CD4-positive, alpha-beta T cell (primary cell): ENCODE measurements at regions not wholly inside any gene's neighbourhood (a gene's known extent, or its start where the extent isn't known, plus 50 kb on each side); places are given as distances from the start of the nearest gene placed in this dataset.

Experiments used
- ATAC-seq: fragments of 200-7000 bp; cut with Tn5 transposase; one replicate; pipeline ENCODE4 v1.10.0; 2022; ENCODE audit warnings: mild to moderate bottlenecking; ENCODE audit not compliant: poor library complexity
- CTCF ChIA-PET: fragments of 350-600 bp; sonication (Branson Sonifier 250); formaldehyde crosslinking; loops from one replicate; lab custom pipeline; 2021; ENCODE audit warnings: antibody characterized with exemption, inconsistent platforms; lab: Charles Lee
- POLR2A ChIA-PET: fragments of 350-600 bp; sonication (Branson Sonifier 250); formaldehyde crosslinking; loops from one replicate; lab custom pipeline; 2021; ENCODE audit warnings: antibody characterized with exemption, inconsistent platforms; lab: Charles Lee
- DNase-seq, 14 experiments: peaks; one replicate each; pipeline ENCODE4 v3.0.0-alpha.2; 2013 to 2020; ENCODE audit warnings: mixed read lengths in 2 of 14
- H3K27ac ChIP-seq, 2 donors: one replicate each; pipeline versions ENCODE4 v1.5.1 to v1.7.0; 2013; ENCODE audit warnings: low read length in 2 of 2, low read depth in 1 of 2, mild to moderate bottlenecking in 1 of 2
- H3K27me3 ChIP-seq, 2 experiments: 1 replicate in 1 of 2; 2 replicates in 1 of 2; pipeline versions ENCODE4 v1.6.1 to v1.7.0; 2013; ENCODE audit warnings: low read length in 2 of 2, control low read depth in 1 of 2, mild to moderate bottlenecking in 1 of 2, moderate library complexity in 1 of 2; ENCODE audit not compliant: insufficient read depth in 2 of 2, control insufficient read depth in 1 of 2
- H3K36me3 ChIP-seq: one replicate; pipeline ENCODE4 v1.6.1; 2013; ENCODE audit warnings: low read length, control low read depth; ENCODE audit not compliant: insufficient read depth
- H3K4me1 ChIP-seq: one replicate; pipeline ENCODE4 v1.6.1; 2013; ENCODE audit warnings: low read length, control low read depth; ENCODE audit not compliant: insufficient read depth
- H3K4me3 ChIP-seq: one replicate; pipeline ENCODE4 v1.5.1; 2013; ENCODE audit warnings: mild to moderate bottlenecking, low read length, moderate library complexity
- H3K9me3 ChIP-seq, 2 experiments: 1 replicate in 1 of 2; 2 replicates in 1 of 2; pipeline versions ENCODE4 v1.6.1 to v1.7.0; 2013; ENCODE audit warnings: low read length in 2 of 2, mild to moderate bottlenecking in 2 of 2, control low read depth in 1 of 2, moderate library complexity in 1 of 2; ENCODE audit not compliant: control insufficient read depth in 1 of 2, insufficient read depth in 1 of 2
- H3K27ac Mint-ChIP-seq: one replicate; pipeline ENCODE4 v1.8.0; 2020; ENCODE audit warnings: mixed read lengths
- H3K27me3 Mint-ChIP-seq: one replicate; pipeline ENCODE4 v1.8.0; 2021; ENCODE audit warnings: mixed read lengths
- H3K36me3 Mint-ChIP-seq: one replicate; pipeline ENCODE4 v1.8.0; 2021; ENCODE audit warnings: low read depth, mixed read lengths
- H3K4me1 Mint-ChIP-seq: one replicate; pipeline ENCODE4 v1.8.0; 2021; ENCODE audit warnings: low read depth, mixed read lengths
- H3K4me3 Mint-ChIP-seq: one replicate; pipeline ENCODE4 v1.8.0; 2020; ENCODE audit warnings: mild to moderate bottlenecking, mixed read lengths
- H3K9me3 Mint-ChIP-seq: one replicate; pipeline ENCODE4 v1.8.0; 2020; ENCODE audit warnings: mixed read lengths
- CTCF ChIP-seq: fragments of 200-600 bp; IDR thresholded peaks from one replicate; pipeline ENCODE4 v1.8.0; 2022; ENCODE audit warnings: antibody characterized with exemption, mild to moderate bottlenecking
- intact Hi-C, 2 experiments: fragments of 100-400 bp; cut with DNase I in 1 of 2; cut with micrococcal nuclease in 1 of 2; formaldehyde crosslinking; loops; one replicate each; pipeline versions ENCODE4 v1.15.1 to v1.9.0; 2023 to 2025; cut with DNase I, micrococcal nuclease

- Mint-ChIP-seq H3K27me3 (no peaks in the 10 kb centered on the region), H3K4me1 (no peaks in the 10 kb centered on the region), H3K9me3 (peaks cover 2% of the 10 kb centered on the region), H3K27ac (no peak overlapping the region), H3K4me3 (no peak overlapping the region), H3K36me3 (no peaks in the 10 kb centered on the region)
- no peak for ATAC-seq
- ChIA-PET POLR2A (no interaction called here), CTCF (no interaction called here)
- H3K4me3 ChIP-seq = no peak overlapping the region
- no peak for TF ChIP-seq CTCF
- no peak overlapping the region for H3K27ac ChIP-seq
- no peak for DNase-seq
- H3K27me3 ChIP-seq = no peaks in the 10 kb centered on the region
- H3K36me3 ChIP-seq = no peaks in the 10 kb centered on the region
- intact Hi-C loops = no loop called here
- no peaks in the 10 kb centered on the region for H3K9me3 ChIP-seq
- H3K4me1 ChIP-seq = no peaks in the 10 kb centered on the region
Observed at GRCh38 chr1:218659911-218660677, 315.0 kb downstream of the TGFB2 start.

DNA sequence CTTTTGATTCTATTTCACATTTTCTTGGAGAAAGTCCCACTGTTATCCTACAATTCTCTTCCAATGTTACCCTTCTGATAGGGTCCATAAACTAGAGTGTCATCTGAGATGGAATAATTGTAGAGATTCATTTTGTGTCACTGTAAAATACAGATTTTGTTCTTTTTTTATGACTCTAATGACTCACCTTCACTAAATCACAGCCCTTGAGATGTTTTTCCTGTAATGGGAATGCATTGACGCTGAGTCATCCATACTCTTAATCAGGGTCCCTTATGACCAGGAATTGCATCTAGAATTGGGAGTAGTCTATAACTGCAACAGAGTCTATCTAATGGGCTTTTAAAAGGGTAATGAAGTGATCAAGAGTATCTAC, 315.5 kb downstream of the TGFB2 start:
- POLR2A ChIA-PET = no interaction called here
- H3K9me3 Mint-ChIP-seq = peaks cover 2% of the 10 kb centered on the region
- H3K27ac ChIP-seq = no peak overlapping the region
- H3K36me3 Mint-ChIP-seq = no peaks in the 10 kb centered on the region
- intact Hi-C loops = no loop called here
- DNase-seq (no peak), ATAC-seq (no peak)
- H3K4me3 ChIP-seq = no peak overlapping the region
- H3K36me3 ChIP-seq = no peaks in the 10 kb centered on the region
- H3K4me1 ChIP-seq = no peaks in the 10 kb centered on the region
- H3K9me3 ChIP-seq = no peaks in the 10 kb centered on the region
- H3K27ac Mint-ChIP-seq = no peak overlapping the region
- TF ChIP-seq CTCF = no peak
- no peaks in the 10 kb centered on the region for H3K27me3 ChIP-seq
- no peaks in the 10 kb centered on the region for H3K27me3 Mint-ChIP-seq
- H3K4me3 Mint-ChIP-seq = no peak overlapping the region
- CTCF ChIA-PET = no interaction called here
- H3K4me1 Mint-ChIP-seq = no peaks in the 10 kb centered on the region

GRCh38 chr1:218661411-218661810, 316.3 kb downstream of the TGFB2 start:
- ChIA-PET CTCF (no interaction called here), POLR2A (no interaction called here)
- no peak overlapping the region for H3K27ac Mint-ChIP-seq
- H3K4me3 Mint-ChIP-seq = no peak overlapping the region
- no peak overlapping the region for H3K27ac ChIP-seq
- no peaks in the 10 kb centered on the region for H3K27me3 Mint-ChIP-seq
- no peak for ATAC-seq
- no peaks in the 10 kb centered on the region for H3K27me3 ChIP-seq
- H3K36me3 Mint-ChIP-seq = no peaks in the 10 kb centered on the region
- no peaks in the 10 kb centered on the region for H3K9me3 ChIP-seq
- no peaks in the 10 kb centered on the region for H3K4me1 ChIP-seq
- H3K4me3 ChIP-seq = no peak overlapping the region
- TF ChIP-seq CTCF = no peak
- DNase-seq = no peak
- H3K9me3 Mint-ChIP-seq = peaks cover 2% of the 10 kb centered on the region
- H3K4me1 Mint-ChIP-seq = no peaks in the 10 kb centered on the region
- H3K36me3 ChIP-seq = no peaks in the 10 kb centered on the region
- intact Hi-C loops = no loop called here
